GM06990 (cell line): ENCODE measurements at regions not wholly inside any gene's neighbourhood (a gene's known extent, or its start where the extent isn't known, plus 50 kb on each side); places are given as distances from the start of the nearest gene placed in this dataset.

Source experiments
- DNase-seq: peaks from one replicate; pipeline ENCODE4 v3.0.0-alpha.2; 2011; ENCODE audit not compliant: insufficient read length; ENCODE audit errors: extremely low read depth
- H3K27me3 ChIP-seq: replicated peaks from 2 replicates; pipeline ENCODE4 v1.6.0; 2011; ENCODE audit warnings: low read length; ENCODE audit not compliant: control insufficient read depth, insufficient read depth
- H3K36me3 ChIP-seq: 2 replicates; pipeline ENCODE4 v1.5.1; 2011; ENCODE audit warnings: low read length; ENCODE audit not compliant: control insufficient read depth, insufficient read depth
- H3K4me3 ChIP-seq: replicated peaks from 2 replicates; pipeline ENCODE4 v1.5.1; 2011; ENCODE audit warnings: low read depth, mild to moderate bottlenecking, control low read depth, low read length
- TF ChIP-seq, protein P1 (sequence below): IDR thresholded peaks from 2 replicates; pipeline ENCODE4 v1.5.1; 2011; ENCODE audit warnings: low read length, control low read depth, mild to moderate bottlenecking, inconsistent platforms; ENCODE audit not compliant: insufficient read depth, poor library complexity, severe bottlenecking

DNA sequence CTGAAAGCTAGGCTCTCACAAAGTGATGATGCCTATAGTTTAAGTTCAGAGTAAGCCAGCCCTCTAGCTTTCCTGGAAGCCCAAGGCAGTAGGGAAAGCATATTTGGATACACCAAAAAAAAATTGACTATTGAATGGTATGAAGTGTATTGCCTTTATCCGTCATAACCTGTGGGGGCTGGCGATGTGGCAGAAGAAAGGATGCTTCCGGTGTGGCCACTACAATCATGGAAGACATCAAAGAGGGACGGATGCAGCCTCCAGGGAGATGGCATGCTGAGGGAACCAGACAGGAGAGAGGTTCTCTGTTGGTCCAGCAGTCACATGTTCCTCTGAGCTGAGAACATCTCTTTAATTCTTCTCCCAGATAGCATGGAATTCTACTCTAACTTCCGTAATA is 170.3 kb downstream of the TMEM18 start:
- no peak overlapping the region for H3K4me3 ChIP-seq
- no peaks in the 10 kb centered on the region for H3K36me3 ChIP-seq
- no peaks in the 10 kb centered on the region for H3K27me3 ChIP-seq
- TF ChIP-seq, protein P1, sequence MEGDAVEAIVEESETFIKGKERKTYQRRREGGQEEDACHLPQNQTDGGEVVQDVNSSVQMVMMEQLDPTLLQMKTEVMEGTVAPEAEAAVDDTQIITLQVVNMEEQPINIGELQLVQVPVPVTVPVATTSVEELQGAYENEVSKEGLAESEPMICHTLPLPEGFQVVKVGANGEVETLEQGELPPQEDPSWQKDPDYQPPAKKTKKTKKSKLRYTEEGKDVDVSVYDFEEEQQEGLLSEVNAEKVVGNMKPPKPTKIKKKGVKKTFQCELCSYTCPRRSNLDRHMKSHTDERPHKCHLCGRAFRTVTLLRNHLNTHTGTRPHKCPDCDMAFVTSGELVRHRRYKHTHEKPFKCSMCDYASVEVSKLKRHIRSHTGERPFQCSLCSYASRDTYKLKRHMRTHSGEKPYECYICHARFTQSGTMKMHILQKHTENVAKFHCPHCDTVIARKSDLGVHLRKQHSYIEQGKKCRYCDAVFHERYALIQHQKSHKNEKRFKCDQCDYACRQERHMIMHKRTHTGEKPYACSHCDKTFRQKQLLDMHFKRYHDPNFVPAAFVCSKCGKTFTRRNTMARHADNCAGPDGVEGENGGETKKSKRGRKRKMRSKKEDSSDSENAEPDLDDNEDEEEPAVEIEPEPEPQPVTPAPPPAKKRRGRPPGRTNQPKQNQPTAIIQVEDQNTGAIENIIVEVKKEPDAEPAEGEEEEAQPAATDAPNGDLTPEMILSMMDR: no peak
- no peak for DNase-seq

- Histone ChIP-seq H3K27me3 (no peaks in the 10 kb centered on the region), H3K36me3 (no peaks in the 10 kb centered on the region), H3K4me3 (no peak overlapping the region)
- no peak for DNase-seq
- TF ChIP-seq, protein P1: no peak
Observed at GRCh38 chr2:506451-506850, 170.8 kb downstream of the TMEM18 start.

- TF ChIP-seq, protein P1: no peak
- H3K36me3 ChIP-seq: no peaks in the 10 kb centered on the region
- DNase-seq: no peak
Observed at GRCh38 chr2:505941-506340, 171.3 kb downstream of the TMEM18 start.

GRCh38 chr2:503288-503999 is 173.8 kb downstream of the TMEM18 start:
- TF ChIP-seq, protein P1: no peak

More at GRCh38 chr2:505941-506340, 171.3 kb downstream of the TMEM18 start:
- H3K4me3 ChIP-seq: no peak overlapping the region
- no peaks in the 10 kb centered on the region for H3K27me3 ChIP-seq

DNA sequence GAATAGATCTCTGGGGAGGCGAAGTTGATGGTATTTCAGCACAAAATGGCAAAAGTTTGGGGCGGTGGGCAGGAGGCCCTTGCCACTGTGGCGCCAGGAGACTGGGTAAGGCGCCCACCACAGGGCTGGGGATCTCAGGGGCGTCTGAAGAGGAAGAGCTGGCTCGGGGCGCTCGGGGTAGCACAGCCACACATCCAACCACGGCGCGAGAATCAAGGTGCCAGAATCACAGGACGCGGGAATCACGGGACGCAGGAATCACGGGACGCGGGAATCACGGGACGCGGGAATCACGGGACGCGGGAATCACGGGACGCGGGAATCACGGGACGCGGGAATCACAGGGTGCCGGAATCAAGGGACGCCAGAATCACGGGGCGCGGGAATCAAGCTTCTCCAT is 174.4 kb downstream of the TMEM18 start:
- no peak overlapping the region for H3K4me3 ChIP-seq
- DNase-seq: no peak
- no peaks in the 10 kb centered on the region for H3K27me3 ChIP-seq
- TF ChIP-seq, protein P1: no peak
- H3K36me3 ChIP-seq: no peaks in the 10 kb centered on the region

More at GRCh38 chr2:503288-503999, 173.8 kb downstream of the TMEM18 start:
- Histone ChIP-seq H3K27me3 (no peaks in the 10 kb centered on the region), H3K4me3 (no peak overlapping the region), H3K36me3 (no peaks in the 10 kb centered on the region)
- DNase-seq: no peak

DNA sequence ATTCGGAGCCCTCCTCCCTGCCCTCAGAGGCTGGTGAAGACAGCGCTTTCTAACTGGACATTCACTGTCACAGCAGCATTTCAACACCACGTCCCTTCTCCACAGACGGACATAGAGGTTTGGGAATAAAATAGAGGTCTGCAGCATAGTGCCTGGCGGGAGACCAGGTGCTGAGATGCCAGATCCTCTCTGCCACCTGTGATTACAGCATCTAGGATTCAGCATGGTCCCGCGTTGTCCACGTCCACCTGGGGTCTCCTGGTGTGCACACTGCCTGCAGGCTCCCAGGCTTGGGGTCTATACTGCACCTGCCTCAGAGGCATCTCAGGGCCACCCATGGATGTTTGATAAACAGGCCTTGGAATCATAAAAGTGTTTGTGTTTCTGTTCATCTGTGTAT is 175.5 kb downstream of the TMEM18 start:
- Histone ChIP-seq H3K36me3 (no peaks in the 10 kb centered on the region), H3K4me3 (no peak overlapping the region), H3K27me3 (no peaks in the 10 kb centered on the region)
- DNase-seq: no peak
- TF ChIP-seq, protein P1: no peak
